ES-I3 (cell line): ENCODE measurements at regions not wholly inside any gene's neighbourhood (a gene's known extent, or its start where the extent isn't known, plus 50 kb on each side); places are given as distances from the start of the nearest gene placed in this dataset.
"Not testable (repeated sequence)": the region's sequence is repeated elsewhere in the genome, so short reads cannot be mapped to it uniquely, and the experiment has no call there.

Experiments
- H3K36me3 ChIP-seq: 2 replicates; pipeline ENCODE4 v1.6.1; 2013; ENCODE audit warnings: mild to moderate bottlenecking, low read length, control low read depth, moderate library complexity; ENCODE audit not compliant: insufficient read depth
- H3K4me1 ChIP-seq: 2 replicates; pipeline ENCODE4 v1.6.1; 2013; ENCODE audit warnings: mild to moderate bottlenecking, control low read depth, low read length; ENCODE audit not compliant: insufficient read depth
- H3K9ac ChIP-seq: 2 replicates; pipeline ENCODE4 v1.6.1; 2013; ENCODE audit warnings: low read depth, mild to moderate bottlenecking, low read length, moderate library complexity
- H3K9me3 ChIP-seq: 2 replicates; pipeline ENCODE4 v1.6.1; 2013; ENCODE audit warnings: mild to moderate bottlenecking, low read length, moderate library complexity; ENCODE audit not compliant: control insufficient read depth, insufficient read depth

DNA sequence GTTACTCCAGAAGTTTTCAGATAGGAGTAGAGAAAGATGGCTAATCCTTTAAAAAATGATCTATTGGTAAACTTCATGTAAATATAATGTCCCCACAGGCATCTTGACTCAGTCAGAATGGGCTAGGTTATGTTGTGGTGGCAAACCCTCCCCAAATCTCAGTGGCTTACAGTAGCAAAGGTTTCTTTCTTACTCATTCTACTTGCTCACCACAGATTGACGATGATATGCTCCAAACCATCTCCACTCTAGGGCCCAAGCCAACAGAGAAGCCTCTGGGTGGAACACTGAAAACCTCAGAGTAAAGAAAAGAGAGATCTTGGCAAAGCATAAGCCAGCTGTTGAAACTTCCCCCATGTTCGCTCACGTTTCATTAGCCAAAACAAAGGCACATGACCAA is 146.4 kb downstream of the EMP1 start:
- no peaks in the 10 kb centered on the region for H3K9me3 ChIP-seq
- H3K9ac ChIP-seq, result no peak overlapping the region
- no peaks in the 10 kb centered on the region for H3K36me3 ChIP-seq
- H3K4me1 ChIP-seq, result no peaks in the 10 kb centered on the region

- no peaks in the 10 kb centered on the region for H3K4me1 ChIP-seq
- no peaks in the 10 kb centered on the region for H3K36me3 ChIP-seq
- H3K9me3 ChIP-seq, result no peaks in the 10 kb centered on the region
- H3K9ac ChIP-seq, result no peak overlapping the region
These were observed 143.6 kb downstream of the EMP1 start for GRCh38 chr12:13340149-13340548.

GRCh38 chr12:13339538-13339937 is 143.0 kb downstream of the EMP1 start:
- no peaks in the 10 kb centered on the region for H3K4me1 ChIP-seq
- no peaks in the 10 kb centered on the region for H3K9me3 ChIP-seq
- H3K9ac ChIP-seq, result no peak overlapping the region
- no peaks in the 10 kb centered on the region for H3K36me3 ChIP-seq

DNA sequence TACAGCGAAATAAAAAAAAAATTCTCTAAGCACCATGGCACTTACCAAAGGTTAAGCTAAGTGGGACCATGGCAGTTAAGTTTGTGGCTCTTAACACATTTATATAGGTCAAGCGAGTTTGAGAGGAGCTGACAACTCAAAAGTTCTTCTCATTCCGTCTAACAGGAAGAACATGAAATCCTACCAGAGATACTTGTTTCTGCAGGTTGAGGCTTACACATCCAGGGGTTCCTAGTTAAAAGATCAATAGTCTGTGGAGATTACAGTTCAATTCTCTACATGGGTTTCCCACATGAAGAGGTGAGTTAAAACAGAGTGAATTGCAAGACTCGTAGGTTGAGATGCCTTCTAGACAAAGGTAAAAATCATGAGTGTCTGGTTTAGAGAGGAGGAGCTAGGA is 142.6 kb downstream of the EMP1 start:
- Histone ChIP-seq H3K4me1 (no peaks in the 10 kb centered on the region), H3K9me3 (no peaks in the 10 kb centered on the region), H3K9ac (no peak overlapping the region), H3K36me3 (no peaks in the 10 kb centered on the region)

GRCh38 chr12:13337791-13338190 is 141.3 kb downstream of the EMP1 start:
- Histone ChIP-seq H3K36me3 (no peaks in the 10 kb centered on the region), H3K9me3 (no peaks in the 10 kb centered on the region), H3K4me1 (no peaks in the 10 kb centered on the region), H3K9ac (no peak overlapping the region)

DNA sequence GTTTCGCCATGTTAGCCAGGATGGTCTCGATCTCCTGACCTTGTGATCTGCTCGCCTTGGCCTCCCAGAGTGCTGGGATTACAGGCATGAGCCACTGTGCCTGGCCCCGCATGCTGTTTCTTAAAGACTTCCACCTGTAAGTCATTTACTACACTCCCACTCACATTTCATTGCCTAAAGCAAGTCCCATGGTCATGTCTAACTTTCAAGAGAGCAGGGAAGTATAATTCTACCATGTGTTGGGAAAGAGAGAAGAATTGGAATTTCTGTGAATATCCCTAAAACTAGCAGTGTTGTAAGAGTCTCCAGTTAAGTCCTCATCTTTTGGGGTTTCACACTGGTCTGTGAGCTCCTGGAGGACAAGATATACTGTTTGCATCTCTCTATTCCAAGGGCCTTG is 139.7 kb downstream of the EMP1 start:
- Histone ChIP-seq H3K4me1 (no peaks in the 10 kb centered on the region), H3K9ac (no peak overlapping the region), H3K9me3 (0 out of 2 replicates have a peak, but pooled peaks cover 4% of the 10 kb centered on the region)

DNA sequence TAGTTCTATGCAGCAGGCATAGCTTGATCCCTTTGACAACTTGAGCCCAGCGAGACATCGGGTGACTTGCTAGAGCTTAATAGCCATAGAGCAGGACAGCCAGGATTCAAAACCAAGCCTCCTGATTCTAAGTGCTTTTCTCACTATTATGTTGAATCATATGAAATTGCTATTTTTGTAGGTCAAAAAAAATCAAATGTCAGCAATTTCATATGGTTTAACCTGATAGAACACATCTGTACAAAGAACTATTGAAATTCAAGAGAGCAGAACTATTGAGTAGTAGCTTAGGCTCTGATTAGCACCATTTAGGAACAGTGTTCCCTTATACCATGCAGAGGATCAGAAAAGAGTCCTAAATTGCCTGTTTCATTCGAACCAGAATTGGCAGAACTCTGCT is 132.0 kb downstream of the EMP1 start:
- no peaks in the 10 kb centered on the region for H3K36me3 ChIP-seq
- H3K9ac ChIP-seq, result no peak overlapping the region
- no peaks in the 10 kb centered on the region for H3K4me1 ChIP-seq
- H3K9me3 ChIP-seq, result peaks cover 4% of the 10 kb centered on the region; the same call in 1 of the 2 replicates

More for the DNA sequence above, 139.7 kb downstream of the EMP1 start:
- no peaks in the 10 kb centered on the region for H3K36me3 ChIP-seq

GRCh38 chr12:13326076-13326475 is 129.6 kb downstream of the EMP1 start:
- no peaks in the 10 kb centered on the region for H3K36me3 ChIP-seq
- no peaks in the 10 kb centered on the region; the same call in 1 of the 2 replicates for H3K9me3 ChIP-seq

GRCh38 chr12:13325037-13325436 is 128.5 kb downstream of the EMP1 start:
- not testable (repeated sequence) for H3K36me3 ChIP-seq, H3K9me3 ChIP-seq, H3K9ac ChIP-seq, H3K4me1 ChIP-seq

More at GRCh38 chr12:13326076-13326475, 129.6 kb downstream of the EMP1 start:
- Histone ChIP-seq H3K9ac (no peak overlapping the region), H3K4me1 (no peaks in the 10 kb centered on the region)

GRCh38 chr12:13318231-13319015 is 121.9 kb downstream of the EMP1 start:
- Histone ChIP-seq H3K4me1 (peaks cover 10% of the 10 kb centered on the region), H3K36me3 (no peaks in the 10 kb centered on the region), H3K9ac (no peak overlapping the region), H3K9me3 (peaks cover 18% of the 10 kb centered on the region)

- Histone ChIP-seq H3K36me3 (no peaks in the 10 kb centered on the region), H3K9me3 (peaks cover 18% of the 10 kb centered on the region), H3K4me1 (peaks cover 10% of the 10 kb centered on the region), H3K9ac (no peak overlapping the region)
These were observed 120.2 kb downstream of the EMP1 start for GRCh38 chr12:13316587-13317246.

DNA sequence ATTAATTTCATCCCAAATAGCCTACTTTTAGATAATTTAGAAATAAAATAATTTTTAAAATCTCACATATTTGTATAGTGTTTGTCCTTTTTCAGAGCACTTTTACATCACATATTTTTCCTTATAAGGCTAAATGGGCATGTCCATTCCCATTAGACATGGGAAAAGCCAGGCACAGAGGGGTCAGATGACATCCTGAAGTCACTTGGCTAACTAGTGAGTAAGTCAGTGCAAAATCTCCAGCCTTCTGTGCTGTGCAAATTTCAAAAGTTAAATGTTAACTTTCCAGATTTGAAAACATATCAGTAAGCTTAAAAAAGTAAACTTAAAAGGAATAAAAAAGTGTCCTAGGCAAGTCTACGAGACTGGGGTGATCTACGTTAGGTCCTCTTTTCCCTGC is 117.4 kb downstream of the EMP1 start:
- H3K9me3 ChIP-seq, result peaks cover 18% of the 10 kb centered on the region
- peaks cover 10% of the 10 kb centered on the region; the same call in 1 of the 2 replicates for H3K4me1 ChIP-seq
- H3K36me3 ChIP-seq, result no peaks in the 10 kb centered on the region
- H3K9ac ChIP-seq, result no peak overlapping the region

- peaks cover 4% of the 10 kb centered on the region for H3K9me3 ChIP-seq
- H3K4me1 ChIP-seq, result peaks cover 8% of the 10 kb centered on the region; the same call in 1 of the 2 replicates
- H3K9ac ChIP-seq, result no peak overlapping the region
- no peaks in the 10 kb centered on the region for H3K36me3 ChIP-seq
These were observed 115.0 kb downstream of the EMP1 start for GRCh38 chr12:13311551-13311950.

DNA sequence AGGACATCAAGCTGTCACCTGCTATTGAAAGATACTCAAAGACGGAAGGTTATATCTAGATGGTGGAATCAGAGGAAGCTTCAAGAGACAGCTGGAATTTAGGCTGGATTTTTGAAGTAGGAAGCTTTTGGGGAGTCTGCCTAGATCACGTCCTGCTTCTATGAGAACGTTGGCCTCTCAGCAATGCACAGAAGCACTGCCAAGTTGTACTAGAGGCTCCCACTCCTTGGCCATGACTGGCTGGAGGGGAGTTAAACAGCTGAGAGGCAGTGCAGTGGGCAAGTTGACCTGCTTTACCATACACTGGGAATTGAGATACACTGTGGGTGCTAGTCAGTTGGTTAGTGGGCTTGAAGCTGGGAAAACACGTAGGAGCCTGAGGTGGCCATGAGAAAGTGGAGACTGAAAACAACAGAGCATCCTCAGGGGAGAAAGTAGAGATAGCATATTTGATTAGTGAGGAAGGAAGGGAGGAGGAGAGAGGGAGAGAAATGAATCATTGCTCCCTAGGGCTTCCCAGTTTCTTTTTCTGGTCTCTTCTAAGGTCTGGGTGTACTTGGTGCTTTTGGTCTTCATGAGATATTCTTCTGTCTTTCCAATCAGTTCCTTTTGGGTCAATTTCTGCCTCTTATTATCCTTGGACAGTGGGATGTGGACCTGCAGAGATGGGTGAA is 110.8 kb downstream of the EMP1 start:
- no peak overlapping the region for H3K9ac ChIP-seq
- no peaks in the 10 kb centered on the region for H3K36me3 ChIP-seq
- H3K4me1 ChIP-seq, result peaks cover 8% of the 10 kb centered on the region; the same call in 1 of the 2 replicates
- no peaks in the 10 kb centered on the region; the same call in 1 of the 2 replicates for H3K9me3 ChIP-seq
